ENCODE measurements at regions not wholly inside any gene's neighbourhood (a gene's known extent, or its start where the extent isn't known, plus 50 kb on each side); places are given as distances from the start of the nearest gene placed in this dataset.

DNA sequence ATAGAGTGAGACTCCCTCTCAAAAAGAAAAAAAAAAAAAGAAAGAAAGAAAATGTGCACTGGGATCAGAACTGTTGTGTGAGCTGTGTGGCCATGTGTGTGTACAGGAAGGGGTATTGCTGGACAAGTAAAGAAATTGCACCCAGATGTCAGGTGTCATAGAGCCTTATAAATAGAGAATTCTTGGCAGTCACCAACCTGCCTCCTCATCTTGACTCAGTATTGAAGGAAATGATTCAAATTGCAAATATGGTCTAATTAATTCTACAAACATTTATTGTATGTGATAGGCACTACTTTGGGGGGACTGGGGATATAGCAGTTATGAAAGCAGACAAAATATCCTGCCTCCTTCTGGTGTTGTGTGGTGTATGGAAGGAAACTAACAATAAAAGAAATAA is 243.8 kb upstream of the TTC14 start:
- no peak overlapping the region for H3K27ac Mint-ChIP-seq
- H3K4me1 Mint-ChIP-seq (ENCODE audit: low read depth): no peaks in the 10 kb centered on the region
- no peaks in the 10 kb centered on the region for H3K27me3 Mint-ChIP-seq
- H3K36me3 Mint-ChIP-seq (ENCODE audit: low read depth): no peaks in the 10 kb centered on the region
- H3K4me3 Mint-ChIP-seq: no peak overlapping the region
- intact Hi-C loops (cut with micrococcal nuclease): no loop called here
- peaks cover 7% of the 10 kb centered on the region for H3K9me3 Mint-ChIP-seq

DNA sequence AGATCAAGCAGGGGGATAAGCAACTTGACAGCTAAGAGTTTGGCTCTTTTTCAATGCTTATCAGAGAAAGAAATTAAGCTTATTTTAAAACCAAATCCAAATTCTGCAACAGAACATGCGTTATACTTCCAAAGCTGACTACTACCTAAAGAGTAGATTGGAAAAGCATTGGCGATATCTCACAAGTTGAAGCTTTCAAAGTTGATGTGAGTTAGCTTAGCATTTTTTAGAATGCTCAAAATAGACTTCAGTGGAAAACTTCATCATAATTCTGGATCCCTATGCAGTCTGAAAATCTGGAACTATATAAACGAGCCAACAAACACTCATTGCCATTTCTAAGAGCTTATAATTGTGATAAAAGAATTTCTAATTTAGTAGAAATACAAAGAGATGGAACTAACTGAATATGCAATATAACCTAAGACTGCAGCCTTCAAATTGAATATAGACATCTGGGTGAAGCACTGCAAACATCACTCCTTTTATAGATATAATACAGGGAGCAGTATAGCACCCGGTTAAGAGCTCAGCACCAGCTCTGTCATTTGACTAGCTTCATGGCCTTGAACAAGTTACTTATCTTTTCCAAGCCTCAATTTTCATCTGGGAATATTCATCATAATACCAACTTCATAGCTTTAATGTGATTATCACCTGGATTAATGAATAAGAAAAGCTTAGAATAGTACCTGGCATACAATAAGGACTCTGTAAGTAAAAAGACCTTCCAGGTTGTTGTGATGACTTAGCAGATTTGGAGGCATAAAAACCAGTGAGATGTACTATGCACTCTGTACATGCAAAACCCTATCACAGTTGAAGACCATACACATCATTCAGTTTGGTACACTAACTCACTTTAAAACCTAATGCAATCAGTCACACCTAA is 242.7 kb upstream of the TTC14 start:
- no peaks in the 10 kb centered on the region for H3K27me3 Mint-ChIP-seq
- intact Hi-C loops (cut with micrococcal nuclease): no loop called here
- H3K4me3 Mint-ChIP-seq: no peak overlapping the region
- H3K36me3 Mint-ChIP-seq (ENCODE audit: low read depth): no peaks in the 10 kb centered on the region
- H3K27ac Mint-ChIP-seq: no peak overlapping the region
- H3K9me3 Mint-ChIP-seq: peaks cover 7% of the 10 kb centered on the region
- H3K4me1 Mint-ChIP-seq (ENCODE audit: low read depth): no peaks in the 10 kb centered on the region

DNA sequence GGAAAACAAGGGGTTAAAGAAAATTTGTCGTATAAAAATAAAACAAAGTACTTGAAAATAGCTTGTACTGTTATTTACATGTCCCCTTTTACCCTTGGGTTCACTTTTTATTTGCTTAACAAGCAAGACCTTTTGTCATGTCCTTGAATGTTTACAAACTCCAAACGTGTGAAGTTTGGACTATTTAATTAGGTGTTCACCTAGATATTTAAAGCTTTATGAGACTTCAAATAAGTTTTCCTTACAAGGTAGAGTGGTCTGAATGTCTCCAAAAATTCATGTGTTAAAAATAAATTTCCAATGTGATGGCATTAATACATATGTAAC is 242.0 kb upstream of the TTC14 start:
- intact Hi-C loops (cut with micrococcal nuclease): no loop called here
- Mint-ChIP-seq H3K4me1 (ENCODE audit: low read depth) (no peaks in the 10 kb centered on the region), H3K9me3 (peaks cover 7% of the 10 kb centered on the region), H3K4me3 (no peak overlapping the region), H3K27ac (no peak overlapping the region), H3K27me3 (no peaks in the 10 kb centered on the region), H3K36me3 (ENCODE audit: low read depth) (no peaks in the 10 kb centered on the region)

DNA sequence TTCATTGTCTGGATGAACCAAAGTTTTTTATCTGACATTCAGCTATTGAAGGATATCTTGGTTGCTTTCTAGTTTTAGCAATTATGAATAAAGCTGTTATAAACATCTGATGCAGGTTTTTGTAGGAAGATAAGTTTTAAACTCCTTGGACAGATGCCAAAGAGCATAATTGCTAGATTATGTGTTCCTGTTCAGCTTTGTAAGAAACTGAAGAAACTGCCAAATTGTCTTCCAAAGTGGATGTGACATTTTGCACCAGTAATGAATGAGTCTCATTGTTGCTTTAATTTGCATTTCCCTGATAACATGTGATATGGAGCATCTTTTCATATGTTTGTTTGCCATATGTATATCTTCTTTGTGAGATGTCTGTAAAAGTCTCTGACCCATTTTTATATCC is 239.9 kb upstream of the TTC14 start:
- Mint-ChIP-seq H3K4me3 (no peak overlapping the region), H3K36me3 (ENCODE audit: low read depth) (no peaks in the 10 kb centered on the region), H3K9me3 (peaks cover 20% of the 10 kb centered on the region), H3K27me3 (no peaks in the 10 kb centered on the region), H3K4me1 (ENCODE audit: low read depth) (no peaks in the 10 kb centered on the region), H3K27ac (no peak overlapping the region)
- intact Hi-C loops (cut with micrococcal nuclease): no loop called here

DNA sequence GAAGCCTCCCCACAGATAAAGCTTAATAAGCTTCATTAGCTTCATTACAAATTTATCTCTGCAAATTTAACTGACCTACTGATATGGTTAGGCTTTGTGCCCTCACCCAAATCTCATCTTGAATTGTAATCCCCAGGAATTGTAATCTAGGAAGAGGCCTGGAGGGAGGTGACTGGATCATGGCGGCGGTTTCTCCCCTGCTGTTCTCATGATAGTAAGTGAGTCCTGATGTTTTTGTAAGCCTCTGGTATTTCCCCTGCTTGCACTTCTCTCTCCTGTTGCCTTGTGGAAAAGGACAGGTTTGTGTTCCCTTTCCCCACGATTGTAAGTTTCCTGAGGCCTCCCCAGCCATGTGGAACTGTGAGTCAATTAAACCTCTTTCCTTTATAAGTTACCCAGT is 226.1 kb upstream of the TTC14 start:
- no peaks in the 10 kb centered on the region for H3K27me3 Mint-ChIP-seq

DNA sequence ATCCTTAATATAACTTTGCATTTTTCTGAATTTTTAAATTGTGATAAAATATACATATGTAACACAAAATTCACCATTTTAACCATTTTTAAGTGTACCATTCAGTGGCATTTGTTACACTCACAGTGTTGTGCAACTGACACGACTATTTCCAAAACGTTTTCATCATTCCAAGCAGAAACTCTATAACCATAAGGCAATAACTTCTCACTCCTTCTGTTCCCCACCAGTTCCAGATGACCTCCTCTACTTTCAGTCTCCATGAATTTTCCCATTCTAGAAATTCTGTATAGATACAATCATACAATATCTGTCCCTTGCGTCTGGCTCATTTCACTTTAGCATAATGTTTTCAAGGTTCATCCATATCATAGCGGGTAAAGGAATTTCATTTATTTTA is 223.5 kb upstream of the TTC14 start:
- no peak overlapping the region for H3K4me3 Mint-ChIP-seq
- no peaks in the 10 kb centered on the region for H3K9me3 Mint-ChIP-seq
- no peak overlapping the region for H3K27ac Mint-ChIP-seq
- no peaks in the 10 kb centered on the region for H3K27me3 Mint-ChIP-seq
- intact Hi-C loops (cut with micrococcal nuclease): no loop called here
- H3K4me1 Mint-ChIP-seq (ENCODE audit: low read depth): no peaks in the 10 kb centered on the region
- no peaks in the 10 kb centered on the region for H3K36me3 Mint-ChIP-seq (ENCODE audit: low read depth)

More for the DNA sequence above, 226.1 kb upstream of the TTC14 start:
- no peaks in the 10 kb centered on the region for H3K4me1 Mint-ChIP-seq (ENCODE audit: low read depth)
- H3K27ac Mint-ChIP-seq: no peak overlapping the region
- intact Hi-C loops (cut with micrococcal nuclease): no loop called here
- H3K9me3 Mint-ChIP-seq: peaks cover 12% of the 10 kb centered on the region
- H3K4me3 Mint-ChIP-seq: no peak overlapping the region
- H3K36me3 Mint-ChIP-seq (ENCODE audit: low read depth): no peaks in the 10 kb centered on the region

DNA sequence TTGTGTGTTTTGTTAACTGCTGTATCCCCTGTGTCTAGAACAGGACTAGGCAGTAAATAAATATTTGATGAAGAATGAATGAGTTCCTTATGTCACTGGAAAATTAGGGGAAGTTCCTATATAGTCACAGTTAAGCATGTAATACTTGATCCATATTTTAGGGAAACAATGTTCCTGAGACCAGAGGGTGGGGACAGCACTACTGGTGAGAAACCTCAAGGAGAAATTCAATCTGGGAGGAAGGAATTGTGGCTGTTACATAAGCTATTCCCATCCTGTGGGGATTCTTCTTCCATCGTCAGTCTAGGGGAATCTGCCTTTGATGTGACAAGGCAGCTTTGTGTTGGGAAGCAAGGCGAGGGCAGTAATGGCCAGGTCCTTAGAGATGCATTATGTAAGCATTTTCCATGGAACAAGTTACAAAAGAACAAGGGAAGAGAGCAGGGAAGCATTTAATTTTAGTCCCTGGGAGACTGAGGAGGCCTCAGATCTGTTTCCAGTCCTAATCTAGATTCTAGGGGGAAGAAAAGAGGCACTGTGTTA is 219.3 kb upstream of the TTC14 start:
- Mint-ChIP-seq H3K27ac (no peak overlapping the region), H3K36me3 (ENCODE audit: low read depth) (no peaks in the 10 kb centered on the region), H3K9me3 (no peaks in the 10 kb centered on the region), H3K27me3 (no peaks in the 10 kb centered on the region), H3K4me1 (ENCODE audit: low read depth) (no peaks in the 10 kb centered on the region), H3K4me3 (no peak overlapping the region)
- intact Hi-C loops (cut with micrococcal nuclease): no loop called here

DNA sequence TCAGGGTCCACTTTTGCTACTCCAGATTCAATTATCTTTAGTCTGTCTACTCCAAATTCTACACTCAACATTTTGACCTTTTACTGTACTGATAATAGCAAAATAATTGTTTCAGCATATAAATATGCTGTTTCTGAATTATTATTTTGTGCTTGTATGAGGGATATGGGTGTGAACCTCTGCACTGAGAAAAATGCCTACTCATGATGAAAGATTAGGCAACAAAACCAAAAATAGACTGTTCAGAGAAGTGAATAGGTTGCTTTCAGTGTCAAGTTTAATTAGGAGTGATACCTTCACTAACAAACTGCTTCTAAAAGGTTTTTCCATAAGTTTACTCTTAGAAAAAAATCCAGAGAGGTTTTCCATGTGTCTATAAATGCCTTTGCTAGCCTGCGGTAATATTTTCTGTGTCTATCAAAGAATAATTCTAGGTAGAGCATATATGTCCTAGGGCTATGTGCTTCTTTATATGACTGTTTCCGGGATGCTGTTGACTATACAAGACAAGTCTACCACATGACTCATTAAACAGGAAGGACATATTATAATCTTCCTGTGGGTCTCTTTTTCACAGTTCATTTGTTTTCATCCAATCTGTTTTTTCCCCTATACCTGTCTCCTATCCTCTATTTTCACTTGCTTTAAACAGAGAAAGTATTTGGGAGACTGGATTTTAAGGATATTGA is 218.5 kb upstream of the TTC14 start:
- Mint-ChIP-seq H3K27me3 (no peaks in the 10 kb centered on the region), H3K4me1 (ENCODE audit: low read depth) (no peaks in the 10 kb centered on the region), H3K27ac (no peak overlapping the region), H3K36me3 (ENCODE audit: low read depth) (no peaks in the 10 kb centered on the region), H3K4me3 (no peak overlapping the region), H3K9me3 (no peaks in the 10 kb centered on the region)
- intact Hi-C loops (cut with micrococcal nuclease): no loop called here

DNA sequence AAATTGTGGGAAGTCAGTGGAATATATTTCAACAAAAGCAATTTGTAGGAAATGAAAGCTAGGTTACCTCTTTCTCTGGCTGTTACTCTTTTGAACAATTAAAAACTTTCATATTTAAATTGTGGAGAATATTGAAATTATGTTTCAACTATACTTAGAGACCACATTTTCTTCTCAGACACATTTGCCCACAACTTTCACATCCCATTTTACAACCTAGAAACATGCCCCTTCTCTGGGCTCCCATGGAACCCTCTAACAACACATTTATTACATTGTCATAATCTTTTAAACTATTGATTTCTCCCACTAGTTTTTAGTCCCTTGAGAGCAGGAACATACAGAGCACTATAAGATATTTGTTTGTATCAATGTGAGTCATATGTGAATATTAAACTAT is 211.7 kb upstream of the TTC14 start:
- no peaks in the 10 kb centered on the region for H3K36me3 Mint-ChIP-seq (ENCODE audit: low read depth)
- intact Hi-C loops (cut with micrococcal nuclease): no loop called here
- H3K27ac Mint-ChIP-seq: no peak overlapping the region
- no peaks in the 10 kb centered on the region for H3K27me3 Mint-ChIP-seq
- no peaks in the 10 kb centered on the region for H3K9me3 Mint-ChIP-seq
- no peaks in the 10 kb centered on the region for H3K4me1 Mint-ChIP-seq (ENCODE audit: low read depth)
- H3K4me3 Mint-ChIP-seq: no peak overlapping the region

DNA sequence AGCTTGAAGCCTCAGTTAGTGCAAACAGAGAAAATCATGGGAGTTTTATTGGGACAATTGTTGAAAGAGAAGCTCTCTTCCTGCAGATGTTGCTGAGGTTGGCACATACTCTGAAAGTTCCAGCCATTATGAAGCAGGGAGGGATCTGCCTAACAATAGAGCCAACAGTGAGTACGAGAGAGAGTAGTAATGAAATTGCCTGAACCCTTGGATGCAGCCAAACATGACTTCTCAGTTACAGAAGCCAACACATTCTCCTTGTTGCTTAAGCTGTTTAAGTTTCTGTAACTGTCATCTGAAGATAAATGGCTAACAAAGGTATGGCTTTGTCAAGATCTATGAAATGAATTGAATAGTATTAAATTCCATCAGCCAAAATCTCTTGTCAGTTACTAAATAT is 211.0 kb upstream of the TTC14 start:
- Mint-ChIP-seq H3K36me3 (ENCODE audit: low read depth) (no peaks in the 10 kb centered on the region), H3K27ac (no peak overlapping the region), H3K27me3 (no peaks in the 10 kb centered on the region), H3K4me3 (no peak overlapping the region), H3K4me1 (ENCODE audit: low read depth) (no peaks in the 10 kb centered on the region), H3K9me3 (no peaks in the 10 kb centered on the region)
- intact Hi-C loops (cut with micrococcal nuclease): no loop called here

DNA sequence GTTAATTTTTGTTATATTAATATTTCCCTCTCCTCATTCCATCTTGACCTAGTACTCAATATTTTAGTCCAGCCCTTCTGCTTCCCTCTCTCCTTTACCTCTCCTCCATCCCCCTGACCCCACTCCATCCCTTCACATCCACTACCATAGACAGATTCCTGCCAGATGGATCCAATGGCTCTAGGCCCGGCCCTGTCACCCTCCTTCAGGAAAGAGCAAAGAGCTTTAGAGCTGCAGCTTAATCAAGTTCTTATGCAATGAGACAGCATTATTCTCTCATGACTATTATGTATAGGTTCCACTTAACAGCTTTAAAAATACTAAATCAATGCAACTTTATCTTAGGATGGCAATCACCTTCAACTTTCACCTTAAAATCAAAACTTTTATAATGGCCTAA is 200.7 kb upstream of the TTC14 start:
- H3K9me3 Mint-ChIP-seq: no peaks in the 10 kb centered on the region
- H3K27ac Mint-ChIP-seq: no peak overlapping the region
- no peaks in the 10 kb centered on the region for H3K27me3 Mint-ChIP-seq
- no peak overlapping the region for H3K4me3 Mint-ChIP-seq
- intact Hi-C loops (cut with micrococcal nuclease): no loop called here
- no peaks in the 10 kb centered on the region for H3K36me3 Mint-ChIP-seq (ENCODE audit: low read depth)
- no peaks in the 10 kb centered on the region for H3K4me1 Mint-ChIP-seq (ENCODE audit: low read depth)

DNA sequence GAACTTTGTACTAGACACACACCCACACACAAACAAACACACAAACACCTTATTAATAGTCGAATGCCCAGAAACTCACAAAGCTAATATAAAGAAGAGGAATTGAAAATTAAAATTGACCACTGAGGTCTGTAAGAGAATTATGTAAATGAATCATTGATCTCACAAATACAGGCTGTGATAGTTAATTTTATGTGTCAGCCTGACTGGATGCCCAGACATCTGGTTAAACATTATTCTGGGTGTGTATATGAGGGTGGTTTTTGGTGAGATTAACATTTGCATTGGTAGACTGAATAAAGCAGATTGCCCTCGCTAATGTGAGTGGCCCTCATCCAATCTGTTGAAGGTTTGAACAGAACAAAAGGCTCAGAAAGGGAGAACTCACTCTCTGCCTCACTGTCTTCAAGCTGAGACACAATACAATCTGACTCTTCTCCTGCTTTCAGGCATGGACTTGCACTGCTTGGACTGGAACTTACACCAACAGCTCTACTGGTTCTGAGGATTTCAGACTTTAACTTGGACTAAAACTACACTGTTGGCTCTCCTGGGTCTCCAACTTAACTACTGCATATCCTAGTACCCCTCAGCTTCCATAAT is 199.4 kb upstream of the TTC14 start:
- H3K4me3 Mint-ChIP-seq: no peak overlapping the region
- H3K36me3 Mint-ChIP-seq (ENCODE audit: low read depth): no peaks in the 10 kb centered on the region
- H3K4me1 Mint-ChIP-seq (ENCODE audit: low read depth): no peaks in the 10 kb centered on the region
- no peaks in the 10 kb centered on the region for H3K9me3 Mint-ChIP-seq
- no peaks in the 10 kb centered on the region for H3K27me3 Mint-ChIP-seq
- intact Hi-C loops (cut with micrococcal nuclease): no loop called here
- H3K27ac Mint-ChIP-seq: no peak overlapping the region

DNA sequence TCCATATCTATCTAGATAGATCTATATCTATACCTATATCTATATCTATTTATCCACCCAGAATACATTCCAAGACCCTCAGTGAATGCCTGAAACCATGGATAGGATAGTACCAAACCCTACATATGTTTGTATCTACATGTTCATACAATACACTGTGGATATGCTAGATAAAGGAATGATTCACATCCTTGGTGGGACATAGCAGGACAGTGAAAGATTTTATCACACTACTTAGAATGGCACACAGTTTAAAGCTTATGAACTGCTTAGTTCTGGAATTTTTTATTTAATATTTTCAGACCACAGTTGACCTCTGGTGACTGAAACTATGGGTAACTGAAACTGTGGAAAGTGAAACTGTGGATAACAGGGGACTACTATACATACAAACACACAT is 198.8 kb upstream of the TTC14 start:
- Mint-ChIP-seq H3K4me3 (no peak overlapping the region), H3K36me3 (ENCODE audit: low read depth) (no peaks in the 10 kb centered on the region), H3K9me3 (no peaks in the 10 kb centered on the region), H3K4me1 (ENCODE audit: low read depth) (no peaks in the 10 kb centered on the region), H3K27ac (no peak overlapping the region), H3K27me3 (no peaks in the 10 kb centered on the region)
- intact Hi-C loops (cut with micrococcal nuclease): no loop called here

DNA sequence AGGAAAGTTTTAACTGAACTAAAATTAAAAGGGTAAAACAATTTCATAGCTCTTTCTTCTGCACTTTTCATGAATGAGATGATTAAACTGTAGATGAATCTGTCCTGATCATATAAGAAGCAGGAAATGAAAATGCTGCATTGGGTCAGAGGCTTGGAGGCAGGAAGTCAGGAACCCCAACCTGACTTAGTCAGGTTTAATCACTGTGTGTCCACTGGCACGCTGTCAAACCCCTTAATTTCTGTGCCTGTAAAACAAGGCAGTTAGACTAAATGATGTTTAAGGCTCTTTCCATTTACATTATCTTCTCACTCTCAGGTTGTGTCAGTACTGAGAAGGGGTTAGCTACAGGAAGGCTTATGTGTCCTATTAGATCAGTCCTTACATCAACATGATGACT is 193.3 kb upstream of the TTC14 start:
- no peaks in the 10 kb centered on the region for H3K4me1 Mint-ChIP-seq (ENCODE audit: low read depth)
- H3K9me3 Mint-ChIP-seq: peaks cover 12% of the 10 kb centered on the region
- H3K27ac Mint-ChIP-seq: no peak overlapping the region
- intact Hi-C loops (cut with micrococcal nuclease): no loop called here
- H3K4me3 Mint-ChIP-seq: no peak overlapping the region
- H3K36me3 Mint-ChIP-seq (ENCODE audit: low read depth): no peaks in the 10 kb centered on the region
- H3K27me3 Mint-ChIP-seq: no peaks in the 10 kb centered on the region

Measured in dendritic cell treated with granulocyte-macrophage colony-stimulating factor and Interleukin-4, amounts not matched to agents 40 ng/mL and 50 ng/mL, for 4 days (primary cell).